ENCODE measurements at regions not wholly inside any gene's neighbourhood (a gene's known extent, or its start where the extent isn't known, plus 50 kb on each side); places are given as distances from the start of the nearest gene placed in this dataset.

GRCh38 chr1:208600456-208601190 lies 356.4 kb upstream of the PLXNA2 start:
- no peak for DNase-seq (ENCODE audit: low read depth)
- no peak overlapping the region for H3K4me3 ChIP-seq (ENCODE audit: low read depth, low read length)

DNA sequence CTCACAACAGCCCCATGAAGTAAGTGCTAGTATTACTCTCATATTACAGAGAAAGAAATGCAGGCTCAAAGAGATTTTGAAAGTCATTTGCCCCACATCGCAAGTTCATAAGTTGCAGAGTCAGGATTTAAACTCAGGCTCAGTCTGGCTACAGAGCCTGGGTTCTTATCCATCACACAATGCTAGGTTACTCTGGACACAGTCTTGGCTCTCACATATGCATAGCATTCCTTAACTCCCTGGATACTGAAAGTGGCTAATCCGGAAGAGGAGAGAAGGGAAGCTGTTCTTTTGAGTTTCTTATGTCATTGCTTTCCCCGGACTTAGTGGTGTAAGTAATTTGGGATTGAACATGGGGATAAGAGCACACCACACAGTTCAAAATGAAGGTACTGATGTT lies 357.4 kb upstream of the PLXNA2 start:
- no peak for DNase-seq (ENCODE audit: low read depth)
- no peak overlapping the region for H3K4me3 ChIP-seq (ENCODE audit: low read depth, low read length)

GRCh38 chr1:208603721-208604120 lies 359.5 kb upstream of the PLXNA2 start:
- no peak for DNase-seq (ENCODE audit: low read depth)
- H3K4me3 ChIP-seq (ENCODE audit: low read depth, low read length) = no peak overlapping the region

- H3K4me3 ChIP-seq (ENCODE audit: low read depth, low read length) = no peak overlapping the region
- no peak for DNase-seq (ENCODE audit: low read depth)
Measured at GRCh38 chr1:208604295-208604694, 360.1 kb upstream of the PLXNA2 start.

GRCh38 chr1:208606959-208607358 lies 362.8 kb upstream of the PLXNA2 start:
- no peak for DNase-seq (ENCODE audit: low read depth)
- no peak overlapping the region for H3K4me3 ChIP-seq (ENCODE audit: low read depth, low read length)

- H3K4me3 ChIP-seq (ENCODE audit: low read depth, low read length) = no peak overlapping the region
- DNase-seq (ENCODE audit: low read depth) = no peak
Measured at GRCh38 chr1:208607616-208608015, 363.4 kb upstream of the PLXNA2 start.

GRCh38 chr1:208614610-208615009 lies 370.4 kb upstream of the PLXNA2 start:
- no peak for DNase-seq (ENCODE audit: low read depth)
- no peak overlapping the region for H3K4me3 ChIP-seq (ENCODE audit: low read depth, low read length)

GRCh38 chr1:208615371-208615770 lies 371.2 kb upstream of the PLXNA2 start:
- DNase-seq (ENCODE audit: low read depth) = no peak
- no peak overlapping the region for H3K4me3 ChIP-seq (ENCODE audit: low read depth, low read length)

DNA sequence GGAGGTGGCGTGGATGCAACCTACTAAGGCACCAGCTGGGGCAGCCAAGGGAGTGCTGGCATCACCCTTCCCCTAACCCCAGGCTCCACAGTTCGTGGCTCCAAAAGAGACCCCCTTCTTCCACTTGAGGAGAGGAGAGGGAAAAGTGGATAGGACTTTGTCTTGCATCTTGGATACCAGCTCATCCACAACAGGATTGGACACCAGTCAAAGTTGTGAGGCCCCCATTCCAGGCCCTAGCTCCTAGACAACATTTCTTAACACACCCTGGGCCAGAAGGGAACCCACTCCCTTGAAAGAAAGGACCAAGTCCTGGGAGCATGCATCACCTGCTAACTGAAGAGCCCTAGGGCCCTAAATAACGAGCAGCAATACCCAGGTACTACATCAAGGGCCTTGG lies 372.6 kb upstream of the PLXNA2 start:
- no peak for DNase-seq (ENCODE audit: low read depth)
- H3K4me3 ChIP-seq (ENCODE audit: low read depth, low read length) = no peak overlapping the region

GRCh38 chr1:208628022-208628914 lies 384.1 kb upstream of the PLXNA2 start:
- DNase-seq (ENCODE audit: low read depth) = no peak
- no peak overlapping the region for H3K4me3 ChIP-seq (ENCODE audit: low read depth, low read length)

GRCh38 chr1:208631092-208631491 lies 386.9 kb upstream of the PLXNA2 start:
- H3K4me3 ChIP-seq (ENCODE audit: low read depth, low read length) = no peak overlapping the region
- no peak for DNase-seq (ENCODE audit: low read depth)

GRCh38 chr1:208631506-208631905 lies 387.3 kb upstream of the PLXNA2 start:
- no peak overlapping the region for H3K4me3 ChIP-seq (ENCODE audit: low read depth, low read length)
- no peak for DNase-seq (ENCODE audit: low read depth)

- no peak overlapping the region for H3K4me3 ChIP-seq (ENCODE audit: low read depth, low read length)
- no peak for DNase-seq (ENCODE audit: low read depth)
Measured at GRCh38 chr1:208634346-208635140, 390.4 kb upstream of the PLXNA2 start.

DNA sequence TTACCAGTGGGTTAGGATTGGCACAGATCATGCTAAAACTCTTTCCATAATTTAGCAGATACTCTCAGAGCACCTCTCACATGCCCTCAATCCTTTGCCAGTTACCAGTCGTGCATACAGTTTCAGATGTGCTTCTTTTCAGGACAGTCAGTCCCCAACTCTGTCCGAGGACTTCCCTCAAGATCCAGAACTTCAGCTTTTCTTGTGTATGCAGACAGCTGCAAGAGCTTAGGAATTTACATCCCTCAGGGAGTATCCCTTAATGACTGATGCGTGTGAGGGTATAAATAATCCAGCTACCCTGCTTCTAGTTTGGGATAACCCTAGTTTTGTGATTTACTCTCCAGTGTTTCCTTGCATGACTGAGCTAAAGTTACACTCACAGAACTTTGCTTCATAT lies 393.0 kb upstream of the PLXNA2 start:
- no peak overlapping the region for H3K4me3 ChIP-seq (ENCODE audit: low read depth, low read length)
- DNase-seq (ENCODE audit: low read depth) = no peak

GRCh38 chr1:208639382-208639781 lies 395.2 kb upstream of the PLXNA2 start:
- DNase-seq (ENCODE audit: low read depth) = no peak
- no peak overlapping the region for H3K4me3 ChIP-seq (ENCODE audit: low read depth, low read length)

GRCh38 chr1:208640295-208640694 lies 396.1 kb upstream of the PLXNA2 start:
- no peak overlapping the region for H3K4me3 ChIP-seq (ENCODE audit: low read depth, low read length)
- DNase-seq (ENCODE audit: low read depth) = no peak

DNA sequence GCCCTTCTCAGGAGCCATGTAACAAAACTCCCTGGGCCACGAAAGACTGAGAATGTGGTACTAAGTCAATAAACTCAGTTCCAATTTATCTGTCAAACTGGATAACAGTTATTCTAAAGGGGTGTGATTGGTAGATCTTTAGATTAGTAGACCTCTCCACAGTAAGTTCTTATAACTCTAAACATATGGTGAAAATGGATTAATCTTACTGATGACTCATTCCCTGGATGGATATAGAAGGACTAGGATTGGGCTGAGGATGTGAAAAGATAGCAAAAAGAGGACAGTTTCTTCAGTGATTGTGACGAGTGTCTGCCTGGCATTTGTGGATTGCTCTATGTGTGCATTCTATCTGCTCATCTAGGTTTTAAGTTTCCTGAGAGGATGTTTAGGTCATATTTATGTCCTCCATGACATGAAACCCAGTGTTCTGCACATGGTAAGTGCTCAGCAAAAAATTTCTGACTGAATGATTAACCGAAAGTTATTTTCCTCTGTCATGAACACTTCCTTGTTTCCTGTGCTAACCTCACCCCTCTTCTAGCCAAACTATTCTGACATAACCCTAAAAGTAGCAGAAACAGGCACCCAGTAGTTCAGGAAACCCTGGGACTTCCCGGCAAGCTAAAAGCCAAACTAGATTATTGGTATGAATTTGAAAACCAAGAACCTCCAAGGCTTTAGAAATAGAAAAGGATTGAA lies 397.5 kb upstream of the PLXNA2 start:
- no peak overlapping the region for H3K4me3 ChIP-seq (ENCODE audit: low read depth, low read length)
- no peak for DNase-seq (ENCODE audit: low read depth)

DNA sequence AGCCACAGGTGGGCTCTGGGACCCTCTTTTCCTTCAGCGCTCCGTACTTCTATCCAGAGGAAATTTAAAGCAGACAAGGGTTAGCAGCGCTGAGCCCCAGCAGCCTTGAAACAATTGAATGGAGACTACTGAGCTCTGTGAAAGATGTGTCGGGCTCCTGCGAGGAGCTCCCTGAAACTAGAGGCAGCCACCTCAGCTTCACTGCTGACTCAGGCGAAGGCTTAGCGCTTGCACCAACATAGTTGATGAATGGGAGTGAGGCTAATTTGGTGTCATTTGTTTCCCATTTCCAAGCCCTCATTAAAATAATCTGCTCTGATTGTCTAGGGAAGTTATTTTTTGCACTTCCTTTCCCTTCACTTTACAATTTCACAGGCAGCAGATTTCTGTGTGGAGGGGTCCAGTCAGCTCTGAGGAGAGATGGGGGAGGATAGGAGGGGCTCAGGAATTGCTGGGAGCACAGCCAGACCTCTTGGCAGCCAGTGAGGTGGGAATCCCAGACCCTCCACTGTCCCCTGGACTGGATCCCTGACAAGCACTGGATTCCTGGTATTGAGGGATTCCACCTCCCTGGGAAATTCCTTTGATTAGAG lies 398.9 kb upstream of the PLXNA2 start:
- no peak overlapping the region for H3K4me3 ChIP-seq (ENCODE audit: low read depth, low read length)
- DNase-seq (ENCODE audit: low read depth) = no peak
